ENCODE measurements at regions not wholly inside any gene's neighbourhood (a gene's known extent, or its start where the extent isn't known, plus 50 kb on each side); places are given as distances from the start of the nearest gene placed in this dataset.
A peak's percentile ranks its signal among the peaks of the same experiment; 100 is the strongest.

GRCh38 chr4:59135248-59135985, 2025.2 kb upstream of the IGFBP7 start:
- Mint-ChIP-seq H3K27me3 (ENCODE audit: low read depth) (no peaks in the 10 kb centered on the region), H3K27ac (no peak overlapping the region), H3K36me3 (no peaks in the 10 kb centered on the region), H3K9me3 (0 out of 2 replicates have a peak, but pooled peaks cover 3% of the 10 kb centered on the region), H3K4me3 (no peak overlapping the region), H3K4me1 (peaks cover 18% of the 10 kb centered on the region)
- TF ChIP-seq JUN (CRISPR knock-in tag; IDR thresholded peaks at IDR 0.05) = no peak
- TF ChIP-seq FOXK1 (CRISPR knock-in tag; IDR thresholded peaks at IDR 0.05) = no peak
- TF ChIP-seq NR1H2 (CRISPR knock-in tag; IDR thresholded peaks at IDR 0.05) = no peak
- TF ChIP-seq GRHL2 (CRISPR knock-in tag; IDR thresholded peaks at IDR 0.05; ENCODE audit: insufficient replicate concordance, severe bottlenecking) = no peak
- peak; percentile 91 for TF ChIP-seq HMGA2 (CRISPR knock-in tag; IDR thresholded peaks at IDR 0.05)
- no peak for TF ChIP-seq OVOL2 (CRISPR knock-in tag; IDR thresholded peaks at IDR 0.05; ENCODE audit: borderline replicate concordance)
- no peak for TF ChIP-seq NFYB (CRISPR knock-in tag; conservative IDR thresholded peaks at IDR 0.05; ENCODE audit: low read depth)
- no peak for DNase-seq (ENCODE audit: low spot score)
- ATAC-seq = peak; percentile 65
- ChIA-PET CTCF (interaction anchor here (0.7 kb wide), 1 partner anchor 134 kb away, joined by 3 read pairs; no protein-coding TSS in a partner anchor), POLR2A (no interaction called here)

GRCh38 chr4:59161249-59161648, 2038.9 kb upstream of the ADGRL3 start:
- Mint-ChIP-seq H3K4me3 (no peak overlapping the region), H3K27me3 (ENCODE audit: low read depth) (no peaks in the 10 kb centered on the region), H3K36me3 (no peaks in the 10 kb centered on the region), H3K9me3 (0 out of 2 replicates have a peak, but pooled peaks cover 2% of the 10 kb centered on the region), H3K27ac (no peak overlapping the region), H3K4me1 (peaks cover 23% of the 10 kb centered on the region)
- CTCF ChIA-PET = interaction anchor here (0.9 to 1.0 kb wide), 2 partner anchors 12 to 67 kb away, joined by 3 read pairs; no protein-coding TSS in a partner anchor
- ATAC-seq (peak; percentile 81), DNase-seq (ENCODE audit: low spot score) (no peak)
- TF ChIP-seq NR1H2 (CRISPR knock-in tag; IDR thresholded peaks at IDR 0.05) (no peak), CTCF (IDR thresholded peaks at IDR 0.05) (0 out of 2 replicates have a peak, but pooled peaks have one; percentile 13)
- POLR2A ChIA-PET = no interaction called here

GRCh38 chr4:59175617-59176016, 2024.5 kb upstream of the ADGRL3 start:
- CTCF ChIA-PET = no interaction called here
- no peaks in the 10 kb centered on the region for H3K4me1 Mint-ChIP-seq
- H3K27ac Mint-ChIP-seq = no peak overlapping the region
- DNase-seq (ENCODE audit: low spot score) (no peak), ATAC-seq (no peak)
- peaks cover 24% of the 10 kb centered on the region for H3K9me3 Mint-ChIP-seq
- no peaks in the 10 kb centered on the region for H3K27me3 Mint-ChIP-seq (ENCODE audit: low read depth)
- no peak overlapping the region for H3K4me3 Mint-ChIP-seq
- POLR2A ChIA-PET = no interaction called here
- H3K36me3 Mint-ChIP-seq = peaks cover 13% of the 10 kb centered on the region
- TF ChIP-seq HMGA2 (CRISPR knock-in tag; IDR thresholded peaks at IDR 0.05) = no peak

- H3K4me1 Mint-ChIP-seq = no peaks in the 10 kb centered on the region
- H3K27ac Mint-ChIP-seq = no peak overlapping the region
- no peak for DNase-seq (ENCODE audit: low spot score)
- POLR2A ChIA-PET = no interaction called here
- H3K27me3 Mint-ChIP-seq (ENCODE audit: low read depth) = no peaks in the 10 kb centered on the region
- no peak for ATAC-seq
- H3K4me3 Mint-ChIP-seq = no peak overlapping the region
- CTCF ChIA-PET = no interaction called here
- no peaks in the 10 kb centered on the region for H3K9me3 Mint-ChIP-seq
- TF ChIP-seq FOXP1 (CRISPR knock-in tag; IDR thresholded peaks at IDR 0.05; ENCODE audit: borderline replicate concordance) (no peak), ATF1 (CRISPR knock-in tag; IDR thresholded peaks at IDR 0.05) (no peak), ETV6 (CRISPR knock-in tag; IDR thresholded peaks at IDR 0.05) (no peak), ZBTB43 (CRISPR knock-in tag; IDR thresholded peaks at IDR 0.05) (no peak), GABPB1 (CRISPR knock-in tag; IDR thresholded peaks at IDR 0.05) (no peak), RELA (CRISPR knock-in tag; IDR thresholded peaks at IDR 0.05; ENCODE audit: borderline replicate concordance) (no peak), STAT6 (CRISPR knock-in tag; conservative IDR thresholded peaks at IDR 0.05; ENCODE audit: low read depth) (no peak), E2F4 (CRISPR knock-in tag; IDR thresholded peaks at IDR 0.05; ENCODE audit: borderline replicate concordance, low read depth) (no peak), MLX (CRISPR knock-in tag; IDR thresholded peaks at IDR 0.05) (no peak), ZNF396 (CRISPR knock-in tag; IDR thresholded peaks at IDR 0.05; ENCODE audit: borderline replicate concordance) (no peak)
- no peaks in the 10 kb centered on the region for H3K36me3 Mint-ChIP-seq
Observed at GRCh38 chr4:59179372-59179771, 2020.8 kb upstream of the ADGRL3 start.

Data from WTC11 (cell line).